Choroid plexus epithelial cell (primary cell): ENCODE measurements at regions not wholly inside any gene's neighbourhood (a gene's known extent, or its start where the extent isn't known, plus 50 kb on each side); places are given as distances from the start of the nearest gene placed in this dataset.
"Not testable (repeated sequence)": the region's sequence is repeated elsewhere in the genome, so short reads cannot be mapped to it uniquely, and the experiment has no call there.

Experiments used
- DNase-seq: peaks from one replicate; pipeline ENCODE4 v3.0.0-alpha.2; 2010; ENCODE audit warnings: low read depth
- H3K4me3 ChIP-seq: 2 replicates; pipeline ENCODE4 v1.5.1; 2011; ENCODE audit warnings: low read depth, mild to moderate bottlenecking, control low read depth, low read length, moderate library complexity
- CTCF ChIP-seq: conservative IDR thresholded peaks from 2 replicates; pipeline ENCODE4 v1.5.1; 2011; ENCODE audit warnings: low read depth, mild to moderate bottlenecking, control low read depth, inconsistent platforms, low read length, moderate library complexity

DNA sequence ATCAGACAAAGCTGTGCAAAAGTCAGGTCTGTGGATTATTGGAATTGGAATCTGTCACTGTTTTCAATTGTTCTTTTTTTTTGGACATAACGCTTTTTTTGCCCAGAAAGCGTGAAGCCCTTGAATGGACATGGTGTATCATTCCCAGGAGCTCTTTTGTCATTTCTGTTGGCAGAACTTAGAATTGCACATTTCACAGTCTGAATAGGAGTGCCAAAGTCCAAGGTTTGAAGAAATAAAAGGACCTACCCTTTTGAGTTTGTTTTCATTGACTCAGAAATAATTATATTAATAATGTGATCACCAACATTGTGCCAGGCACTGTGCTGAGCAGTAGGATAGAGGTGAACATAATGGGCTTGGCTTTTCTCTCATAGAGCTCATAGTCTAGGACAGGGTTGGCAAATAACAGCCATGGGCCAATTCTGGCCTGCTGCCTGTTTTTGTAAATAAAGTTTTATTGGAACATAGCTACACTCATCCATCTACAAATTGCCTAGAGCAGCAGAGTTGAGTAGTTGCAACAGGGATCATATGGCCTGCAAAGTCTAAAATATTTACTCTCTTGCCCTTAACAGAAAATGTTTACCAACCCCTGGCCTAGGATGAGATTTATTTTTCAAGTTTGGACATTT, 62.6 kb upstream of the ATXN1 start:
- DNase-seq, result no peak
- no peak overlapping the region for H3K4me3 ChIP-seq
- TF ChIP-seq CTCF, result no peak

DNA sequence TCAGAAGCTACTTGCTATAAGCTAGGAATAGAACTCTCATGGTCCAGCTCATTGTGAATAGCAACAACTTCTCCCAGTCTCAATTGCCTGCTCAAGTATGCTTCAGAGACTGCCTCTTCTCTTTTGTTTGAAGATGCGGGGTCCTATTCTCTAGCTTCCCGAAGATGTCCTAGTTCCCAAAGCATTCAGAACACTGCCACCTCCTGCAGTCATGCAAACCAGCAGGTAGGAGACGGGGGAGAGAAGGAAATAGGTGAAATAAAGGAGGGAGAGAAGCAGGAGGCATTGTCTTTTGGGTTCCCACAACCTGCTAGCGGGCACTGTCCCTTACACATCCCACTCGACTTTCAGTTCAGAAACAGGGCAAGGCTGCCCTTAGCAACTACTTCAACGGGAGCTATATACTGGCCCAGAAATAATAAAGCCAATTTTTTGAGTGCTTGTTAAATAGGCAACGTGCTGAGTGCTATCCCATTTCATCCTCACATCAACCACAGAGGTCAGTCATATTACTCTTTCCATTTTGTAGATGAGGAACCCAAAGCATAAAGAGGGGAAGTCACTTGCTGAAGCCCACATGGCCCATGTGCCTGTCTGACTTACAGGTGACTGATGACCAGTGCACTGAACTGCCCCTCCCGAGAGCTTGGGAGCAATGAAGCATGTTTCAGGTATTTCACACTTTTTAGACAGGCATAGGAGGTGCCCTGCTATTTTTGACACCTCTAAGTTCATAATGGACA, 61.9 kb upstream of the ATXN1 start:
- DNase-seq, result no peak
- TF ChIP-seq CTCF, result no peak
- H3K4me3 ChIP-seq, result no peak overlapping the region

DNA sequence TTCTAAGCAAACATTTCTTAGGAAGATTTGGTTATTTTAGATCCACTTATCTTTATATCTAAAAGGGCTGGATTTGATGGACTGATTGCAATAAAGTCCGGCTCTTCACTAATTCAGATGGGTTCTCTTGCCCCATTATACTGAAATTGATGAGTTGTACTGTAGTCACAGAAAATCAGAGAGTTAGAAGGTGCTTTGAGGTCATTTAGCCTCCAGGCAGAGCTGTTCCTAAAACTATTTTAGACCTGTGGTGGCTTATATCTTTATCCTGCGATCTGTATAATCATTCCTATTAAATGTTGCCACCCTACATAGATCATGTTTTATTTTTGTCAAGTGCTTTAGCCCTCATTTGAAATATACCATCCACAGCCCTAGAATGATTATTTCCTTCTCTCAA, 61.3 kb upstream of the ATXN1 start:
- no peak overlapping the region for H3K4me3 ChIP-seq
- DNase-seq, result no peak
- no peak for TF ChIP-seq CTCF

DNA sequence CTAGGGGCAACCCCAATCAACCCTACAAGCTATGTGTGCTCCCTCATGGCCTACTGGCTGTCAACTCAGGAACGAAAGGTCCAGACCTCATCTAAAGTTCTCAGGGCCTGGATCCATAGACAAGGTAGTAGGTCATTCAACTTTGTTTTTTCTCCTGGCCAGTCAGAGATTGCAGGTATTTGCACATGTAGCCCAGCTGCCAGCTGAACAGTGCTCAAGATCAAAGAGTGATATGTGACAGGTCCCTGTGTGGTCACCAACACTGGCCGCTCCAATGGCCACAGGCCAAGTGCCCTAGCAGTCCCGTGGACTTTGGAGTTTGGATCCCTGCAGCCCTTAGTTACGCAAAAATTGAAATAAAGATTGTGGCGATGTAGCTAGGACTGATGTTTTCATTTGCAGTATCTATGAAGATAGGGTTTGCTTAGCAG, 60.6 kb upstream of the ATXN1 start:
- no peak for DNase-seq
- no peak overlapping the region for H3K4me3 ChIP-seq
- TF ChIP-seq CTCF, result no peak

DNA sequence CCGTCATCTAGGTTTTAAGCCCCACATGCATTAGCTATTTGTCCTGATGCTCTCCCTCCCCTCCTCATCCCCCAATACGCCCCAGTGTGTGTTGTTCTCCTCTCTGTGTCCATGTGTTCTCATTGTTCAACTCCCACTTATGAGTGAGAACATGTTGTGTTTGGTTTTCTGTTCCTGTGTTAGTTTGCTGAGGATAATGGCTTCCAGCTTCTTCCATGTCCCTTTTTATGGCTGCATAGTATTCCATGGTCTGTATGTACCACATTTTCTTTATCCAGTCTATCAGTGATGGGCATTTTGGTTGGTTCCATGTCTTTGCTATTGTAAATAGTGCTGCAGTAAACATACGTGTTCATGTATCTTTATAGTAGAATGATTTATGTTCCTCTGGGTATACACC, 59.0 kb upstream of the ATXN1 start:
- H3K4me3 ChIP-seq, DNase-seq: not testable (repeated sequence)

DNA sequence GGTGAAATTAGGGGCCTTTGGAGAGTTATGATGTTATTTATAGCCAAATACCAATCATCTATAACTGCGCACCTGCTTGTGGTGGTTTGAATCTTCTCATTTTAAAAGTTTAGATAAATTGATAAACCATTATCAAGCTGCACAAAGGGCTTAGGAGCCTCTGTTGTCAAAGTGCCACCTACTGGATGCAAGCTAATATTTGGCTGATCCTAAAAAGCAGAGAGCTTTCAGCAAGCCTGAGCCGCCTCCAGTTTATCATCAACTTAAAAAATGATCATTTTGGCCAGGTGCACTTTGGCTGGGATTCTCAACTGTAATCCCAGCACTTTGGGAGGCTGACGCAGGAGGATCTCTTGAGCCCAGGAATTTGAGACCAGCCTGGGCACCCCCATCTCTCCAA, 58.5 kb upstream of the ATXN1 start:
- TF ChIP-seq CTCF, result peak; percentile 63
- DNase-seq, result peak; percentile 57
- H3K4me3 ChIP-seq, result no peak overlapping the region

GRCh38 chr6:16818992-16819626, 57.8 kb upstream of the ATXN1 start:
- no peak for TF ChIP-seq CTCF
- DNase-seq, result no peak
- H3K4me3 ChIP-seq, result no peak overlapping the region
